SU-DHL-6 (cell line): ENCODE measurements at regions not wholly inside any gene's neighbourhood (a gene's known extent, or its start where the extent isn't known, plus 50 kb on each side); places are given as distances from the start of the nearest gene placed in this dataset.

Source experiments
- H2AFZ ChIP-seq: fragments of 200-600 bp; sonication (generic); 2 replicates; pipeline ENCODE4 v1.6.1; 2014; ENCODE audit warnings: low read depth, mild to moderate bottlenecking, moderate library complexity, mixed read lengths, antibody characterized with exemption, low read length; ENCODE audit not compliant: severe bottlenecking
- H3F3A ChIP-seq: fragments of 200-600 bp; shearing (Covaris generic); 2 replicates; pipeline ENCODE4 v1.6.0; 2016; ENCODE audit warnings: antibody characterized with exemption, mild to moderate bottlenecking; ENCODE audit not compliant: insufficient read depth
- H3K27ac ChIP-seq: fragments of 200-600 bp; sonication (generic); 2 replicates; pipeline ENCODE4 v1.5.1; 2016; ENCODE audit warnings: low read depth, mild to moderate bottlenecking, low read length, moderate library complexity, mixed read lengths
- H3K27me3 ChIP-seq: fragments of 200-600 bp; sonication (generic), shearing (Covaris generic); 2 replicates; pipeline ENCODE4 v1.6.0; 2014; ENCODE audit warnings: mild to moderate bottlenecking, low read length
- H3K36me3 ChIP-seq: fragments of 200-600 bp; sonication (generic); 2 replicates; pipeline ENCODE4 v1.6.1; 2014; ENCODE audit warnings: mild to moderate bottlenecking, low read length, mixed read lengths
- H3K4me2 ChIP-seq: fragments of 300-600, 200-600 bp; shearing (Covaris generic), sonication (generic); 2 replicates; pipeline ENCODE4 v1.6.0; 2014; ENCODE audit warnings: low read length, low read depth, mild to moderate bottlenecking; ENCODE audit not compliant: poor library complexity, severe bottlenecking
- H3K4me3 ChIP-seq: fragments of 200-600 bp; sonication (generic); 2 replicates; pipeline ENCODE4 v1.5.1; 2014; ENCODE audit warnings: antibody characterized with exemption, low read length, mild to moderate bottlenecking, mixed read lengths; ENCODE audit not compliant: insufficient read depth, poor library complexity, severe bottlenecking
- H3K79me2 ChIP-seq: fragments of 200-600 bp; sonication (generic); 2 replicates; pipeline ENCODE4 v1.6.1; 2014; ENCODE audit warnings: mild to moderate bottlenecking, low read length, moderate library complexity; ENCODE audit not compliant: insufficient read depth
- H3K9ac ChIP-seq: fragments of 200-600 bp; sonication (generic); 2 replicates; pipeline ENCODE4 v1.7.0; 2014; ENCODE audit warnings: mild to moderate bottlenecking, low read length
- H3K9me2 ChIP-seq: fragments of 200-600 bp; sonication (generic); replicated peaks from 2 replicates; pipeline ENCODE4 v1.6.1; 2014; ENCODE audit warnings: low read length; ENCODE audit not compliant: insufficient read depth
- H3K9me3 ChIP-seq: fragments of 200-600 bp; sonication (generic); 2 replicates; pipeline ENCODE4 v1.6.1; 2014; ENCODE audit warnings: low read length, mixed read lengths; ENCODE audit not compliant: insufficient read depth
- H4K20me1 ChIP-seq: fragments of 200-600 bp; sonication (generic); 2 replicates; pipeline ENCODE4 v1.6.1; 2014; ENCODE audit warnings: low read depth, mild to moderate bottlenecking, antibody characterized with exemption, low read length, moderate library complexity, mixed read lengths
- EZH2phosphoT487 ChIP-seq: fragments of 200-600 bp; sonication (generic), shearing (Covaris generic); conservative IDR thresholded peaks from 2 replicates; pipeline ENCODE4 v1.6.1; 2018; ENCODE audit warnings: mild to moderate bottlenecking, antibody characterized with exemption, low read length, moderate library complexity, mixed read lengths
- TF ChIP-seq, protein P1 (sequence below): fragments of 200-600 bp; sonication (generic); IDR thresholded peaks from one replicate; pipeline ENCODE4 v1.5.1; 2017; ENCODE audit warnings: antibody characterized with exemption, mild to moderate bottlenecking, low read length, moderate library complexity; ENCODE audit not compliant: insufficient read depth, poor library complexity, severe bottlenecking

DNA sequence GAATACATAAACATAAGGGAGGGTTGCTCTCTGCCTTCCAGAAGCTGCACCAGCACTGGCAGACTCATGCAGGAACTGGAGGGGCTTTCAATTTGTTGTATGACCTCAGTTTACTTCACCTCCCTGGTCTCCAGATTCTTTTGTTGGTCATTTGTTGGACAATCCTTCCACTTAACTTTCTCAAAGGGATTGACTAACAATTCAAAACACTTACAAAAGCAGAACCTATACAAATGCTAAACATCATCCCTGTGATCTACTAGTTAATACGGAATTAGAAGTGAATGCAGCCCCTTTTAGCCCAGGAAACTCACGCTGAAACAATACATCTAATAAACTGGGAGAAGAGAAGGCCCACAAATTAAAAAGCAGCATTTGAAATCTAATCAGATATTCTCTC is 404.6 kb upstream of the BRINP1 start:
- Histone ChIP-seq H3K9me2 (no peaks in the 10 kb centered on the region), H3K4me3 (no peak overlapping the region), H3K9me3 (no peaks in the 10 kb centered on the region), H3K4me2 (no peak overlapping the region), H3K27ac (no peak overlapping the region), H4K20me1 (no peaks in the 10 kb centered on the region), H3K27me3 (no peaks in the 10 kb centered on the region), H3K9ac (no peak overlapping the region), H3F3A (peaks cover 6% of the 10 kb centered on the region; the same call in 1 of the 2 replicates), H2AFZ (peak overlapping the region; percentile 50), H3K79me2 (no peaks in the 10 kb centered on the region), H3K36me3 (no peaks in the 10 kb centered on the region)
- no peak for TF ChIP-seq EZH2phosphoT487
- TF ChIP-seq, protein P1, sequence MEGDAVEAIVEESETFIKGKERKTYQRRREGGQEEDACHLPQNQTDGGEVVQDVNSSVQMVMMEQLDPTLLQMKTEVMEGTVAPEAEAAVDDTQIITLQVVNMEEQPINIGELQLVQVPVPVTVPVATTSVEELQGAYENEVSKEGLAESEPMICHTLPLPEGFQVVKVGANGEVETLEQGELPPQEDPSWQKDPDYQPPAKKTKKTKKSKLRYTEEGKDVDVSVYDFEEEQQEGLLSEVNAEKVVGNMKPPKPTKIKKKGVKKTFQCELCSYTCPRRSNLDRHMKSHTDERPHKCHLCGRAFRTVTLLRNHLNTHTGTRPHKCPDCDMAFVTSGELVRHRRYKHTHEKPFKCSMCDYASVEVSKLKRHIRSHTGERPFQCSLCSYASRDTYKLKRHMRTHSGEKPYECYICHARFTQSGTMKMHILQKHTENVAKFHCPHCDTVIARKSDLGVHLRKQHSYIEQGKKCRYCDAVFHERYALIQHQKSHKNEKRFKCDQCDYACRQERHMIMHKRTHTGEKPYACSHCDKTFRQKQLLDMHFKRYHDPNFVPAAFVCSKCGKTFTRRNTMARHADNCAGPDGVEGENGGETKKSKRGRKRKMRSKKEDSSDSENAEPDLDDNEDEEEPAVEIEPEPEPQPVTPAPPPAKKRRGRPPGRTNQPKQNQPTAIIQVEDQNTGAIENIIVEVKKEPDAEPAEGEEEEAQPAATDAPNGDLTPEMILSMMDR, result no peak

GRCh38 chr9:119771341-119771740 is 402.1 kb upstream of the BRINP1 start:
- no peaks in the 10 kb centered on the region for H3K9me3 ChIP-seq
- H3K4me2 ChIP-seq, result no peak overlapping the region
- H3F3A ChIP-seq, result peaks cover 4% of the 10 kb centered on the region; the same call in 1 of the 2 replicates
- H3K36me3 ChIP-seq, result no peaks in the 10 kb centered on the region
- H3K27ac ChIP-seq, result no peak overlapping the region
- H4K20me1 ChIP-seq, result no peaks in the 10 kb centered on the region
- TF ChIP-seq EZH2phosphoT487, result no peak
- TF ChIP-seq, protein P1, result no peak
- no peaks in the 10 kb centered on the region for H3K79me2 ChIP-seq
- H3K4me3 ChIP-seq, result no peak overlapping the region
- no peak overlapping the region for H3K9ac ChIP-seq
- H2AFZ ChIP-seq, result no peak overlapping the region
- H3K27me3 ChIP-seq, result no peaks in the 10 kb centered on the region
- no peaks in the 10 kb centered on the region for H3K9me2 ChIP-seq

- Histone ChIP-seq H3K9me3 (no peaks in the 10 kb centered on the region), H3K36me3 (no peaks in the 10 kb centered on the region), H2AFZ (no peak overlapping the region), H3K9ac (no peak overlapping the region), H3K4me3 (no peak overlapping the region), H4K20me1 (no peaks in the 10 kb centered on the region), H3K27ac (no peak overlapping the region), H3F3A (no peaks in the 10 kb centered on the region), H3K4me2 (no peak overlapping the region), H3K79me2 (no peaks in the 10 kb centered on the region), H3K27me3 (no peaks in the 10 kb centered on the region), H3K9me2 (no peaks in the 10 kb centered on the region)
- TF ChIP-seq EZH2phosphoT487, result no peak
- TF ChIP-seq, protein P1, result no peak
Observed at GRCh38 chr9:119768266-119768665, 399.0 kb upstream of the BRINP1 start.
